GM21786 (cell line): ENCODE measurements at regions not wholly inside any gene's neighbourhood (a gene's known extent, or its start where the extent isn't known, plus 50 kb on each side); places are given as distances from the start of the nearest gene placed in this dataset.
A peak's percentile ranks its signal among the peaks of the same experiment; 100 is the strongest.
"Not testable (repeated sequence)": the region's sequence is repeated elsewhere in the genome, so short reads cannot be mapped to it uniquely, and the experiment has no call there.

Experiments
- ATAC-seq: cut with Tn5 transposase; IDR thresholded peaks from one replicate; pipeline ENCODE4 v1.9.1; 2021; ENCODE audit not compliant: unreplicated experiment

- no peak for ATAC-seq
Measured at GRCh38 chr5:160479220-160479619, 57.6 kb downstream of the PTTG1 start.

GRCh38 chr5:160479926-160480325 is 58.3 kb downstream of the PTTG1 start:
- ATAC-seq, result no peak

DNA sequence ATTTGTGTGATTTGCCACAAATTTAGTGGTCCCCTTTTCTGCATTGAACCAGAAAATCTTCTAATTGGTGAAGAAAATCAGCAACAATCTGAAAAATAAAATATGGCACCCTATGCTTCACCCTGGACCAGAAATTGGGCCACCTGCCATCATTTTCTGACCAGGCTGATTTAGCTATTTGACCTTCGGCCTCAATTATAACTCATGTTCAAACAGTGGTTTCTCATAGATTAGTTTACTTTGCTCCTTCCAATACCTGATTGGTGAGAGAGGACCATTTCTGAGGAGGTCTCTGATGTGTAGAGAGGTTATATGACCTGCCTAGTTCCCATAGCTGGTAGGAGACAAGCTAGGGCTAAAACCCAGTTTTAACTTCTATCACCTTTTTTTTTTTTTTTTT is 59.0 kb downstream of the PTTG1 start:
- ATAC-seq, result no peak

GRCh38 chr5:160484678-160485077 is 63.0 kb downstream of the PTTG1 start:
- ATAC-seq, result no peak

DNA sequence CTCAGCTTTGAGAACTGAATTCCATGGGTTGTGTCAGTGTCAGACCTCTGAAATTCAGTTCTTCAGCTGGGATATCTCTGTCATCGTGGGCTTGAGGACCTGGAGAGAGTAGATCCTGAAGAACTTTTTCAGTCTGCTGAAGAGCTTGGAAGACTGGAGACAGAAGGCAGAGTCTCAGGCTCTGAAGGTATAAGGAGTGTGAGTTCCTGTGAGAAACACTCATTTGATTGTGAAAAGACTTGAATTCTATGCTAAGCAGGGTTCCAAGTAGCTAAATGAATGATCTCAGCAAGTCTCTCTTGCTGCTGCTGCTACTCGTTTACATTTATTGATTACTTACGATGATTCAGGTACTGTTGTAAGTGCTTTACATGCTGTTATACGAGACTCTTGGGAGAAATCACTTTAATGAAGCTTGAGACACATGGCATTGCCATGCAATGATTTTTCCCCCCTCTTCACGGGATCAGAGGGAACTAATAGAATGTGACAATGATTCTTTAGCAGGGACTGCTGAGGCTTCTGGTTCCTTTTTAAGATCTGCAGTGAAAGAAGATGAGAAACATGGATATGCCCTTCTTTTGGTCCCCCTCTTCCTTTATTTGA is 63.8 kb downstream of the PTTG1 start:
- no peak for ATAC-seq

DNA sequence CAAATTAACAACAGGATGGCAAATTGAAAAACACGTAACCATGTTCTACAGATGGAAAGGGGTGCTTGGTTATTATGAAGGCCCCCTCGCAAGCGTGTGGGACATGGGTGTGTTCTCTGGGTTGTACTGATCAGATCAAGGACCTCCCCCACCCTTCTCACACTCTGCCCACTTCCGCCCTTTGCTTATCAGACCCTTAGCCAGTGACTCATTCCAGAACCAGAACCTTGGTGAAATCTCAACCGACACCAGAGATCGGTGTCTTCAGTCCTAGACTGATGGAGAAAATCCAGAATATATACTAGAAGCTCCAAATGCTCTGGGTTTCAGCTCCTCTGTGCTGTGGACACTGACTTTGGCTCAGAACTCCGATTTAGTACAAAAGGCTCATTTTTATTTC is 64.9 kb downstream of the PTTG1 start:
- peak; percentile 30 for ATAC-seq

GRCh38 chr5:160488394-160489325 is 67.0 kb downstream of the PTTG1 start:
- no peak for ATAC-seq

GRCh38 chr5:160491438-160491837 is 69.8 kb downstream of the PTTG1 start:
- no peak for ATAC-seq

DNA sequence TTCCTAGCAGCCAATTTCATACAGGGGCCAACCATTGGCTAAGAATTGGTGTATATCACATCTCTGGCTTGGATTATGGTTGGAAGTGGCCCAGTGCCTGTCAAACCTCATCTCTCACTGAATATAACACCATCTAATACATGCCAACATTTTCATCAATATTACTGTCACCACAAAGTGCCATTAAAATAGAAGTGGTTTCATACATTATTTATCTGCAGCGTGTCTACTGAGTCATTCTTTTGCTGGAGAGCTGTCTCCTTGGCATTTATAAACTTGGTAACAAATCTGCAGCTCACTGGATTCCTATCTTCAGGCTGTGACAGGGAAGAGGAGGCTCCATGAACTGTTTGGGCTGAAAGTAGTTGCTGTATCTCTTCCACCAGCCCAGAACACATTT is 70.9 kb downstream of the PTTG1 start:
- ATAC-seq, result no peak

GRCh38 chr5:160493806-160494338 is 72.2 kb downstream of the PTTG1 start:
- no peak for ATAC-seq

- ATAC-seq, result no peak
Measured at GRCh38 chr5:160494451-160494850, 72.8 kb downstream of the PTTG1 start.

DNA sequence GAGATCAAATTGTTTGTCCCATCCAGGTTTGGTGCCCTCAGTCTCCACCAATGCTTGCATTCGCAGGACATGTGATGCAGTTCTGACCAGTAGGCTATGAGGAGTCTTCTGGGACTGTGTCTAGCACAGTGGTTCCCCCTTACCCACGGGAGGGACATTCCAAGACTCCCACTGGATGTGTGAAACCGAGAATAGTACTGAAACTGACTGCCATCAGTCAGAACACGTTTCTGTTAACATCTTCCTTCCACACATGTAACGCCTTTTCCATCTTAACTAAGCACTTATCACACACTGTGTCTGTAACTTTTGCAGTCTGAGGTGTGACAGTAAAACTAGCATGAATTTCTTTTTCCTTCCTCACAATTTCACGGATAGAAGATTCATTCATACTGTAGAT is 74.7 kb downstream of the PTTG1 start:
- ATAC-seq, result peak; percentile 27

DNA sequence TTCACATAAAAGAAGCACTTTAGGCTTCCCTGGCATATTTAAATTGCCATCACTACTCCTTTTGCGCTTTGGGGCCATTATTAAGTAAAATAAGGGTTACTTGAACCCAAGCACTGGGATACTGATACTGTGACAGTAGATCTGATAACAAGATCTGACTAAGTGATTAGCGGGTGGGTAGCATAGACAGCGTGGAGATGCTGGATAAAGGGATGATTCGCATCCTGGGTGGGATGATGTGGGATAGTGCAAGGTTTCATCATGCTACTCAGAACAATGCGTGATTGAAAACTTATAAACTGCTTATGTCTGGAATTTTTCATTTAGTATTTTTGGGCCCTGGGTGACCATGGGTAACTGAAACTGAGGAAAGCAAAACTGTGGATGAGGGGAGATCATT is 75.1 kb downstream of the PTTG1 start:
- no peak for ATAC-seq

GRCh38 chr5:160497878-160498277 is 76.2 kb downstream of the PTTG1 start:
- ATAC-seq, result no peak

- ATAC-seq, result not testable (repeated sequence)
Measured at GRCh38 chr5:160498441-160499043, 76.9 kb downstream of the PTTG1 start.

DNA sequence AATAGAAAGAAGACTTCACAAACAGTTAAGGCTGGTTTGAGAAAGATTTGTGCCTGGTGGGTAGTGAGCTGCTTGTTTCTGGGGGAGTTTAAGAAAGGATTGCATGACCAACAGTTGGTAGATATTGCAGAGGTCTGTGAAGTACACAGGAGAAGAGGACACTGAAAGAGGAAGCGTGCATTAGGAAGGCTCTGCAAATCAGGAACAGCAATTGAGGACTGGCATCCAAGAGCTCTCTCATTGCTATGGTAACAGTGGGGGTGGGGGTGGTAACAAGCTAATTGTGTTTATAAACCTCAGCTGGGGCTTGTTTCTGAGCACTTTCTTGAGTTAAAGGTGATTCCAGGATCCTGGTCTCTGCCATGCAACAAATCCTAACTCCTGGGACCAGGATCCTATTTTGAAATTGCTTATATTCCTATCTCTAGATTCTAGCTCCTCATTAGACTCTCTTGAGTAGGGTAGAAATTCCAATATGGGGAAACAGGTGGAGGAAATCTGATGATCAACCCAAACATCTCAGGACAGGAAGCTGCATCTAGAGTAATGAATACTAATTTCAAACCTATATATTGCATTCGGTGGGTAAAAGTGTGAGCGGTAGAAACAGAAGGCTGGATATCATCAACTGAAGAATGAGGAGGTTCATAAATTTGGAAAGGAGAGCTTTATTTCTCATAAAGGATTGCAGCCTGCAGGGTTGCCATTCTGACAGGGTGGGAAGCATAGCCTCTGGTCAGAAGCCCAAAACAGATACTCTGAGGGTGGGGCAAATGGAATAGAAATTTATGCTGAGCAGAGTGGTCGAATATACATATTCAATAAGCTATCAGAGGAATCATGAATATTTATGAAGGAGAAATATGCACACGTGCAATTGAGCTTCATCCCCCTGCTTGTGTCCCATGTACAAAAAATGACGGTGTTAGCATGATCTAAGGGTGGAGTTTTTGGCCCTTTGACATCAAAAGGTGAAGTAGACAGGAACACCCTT is 79.4 kb downstream of the PTTG1 start:
- ATAC-seq, result peak; percentile 54

DNA sequence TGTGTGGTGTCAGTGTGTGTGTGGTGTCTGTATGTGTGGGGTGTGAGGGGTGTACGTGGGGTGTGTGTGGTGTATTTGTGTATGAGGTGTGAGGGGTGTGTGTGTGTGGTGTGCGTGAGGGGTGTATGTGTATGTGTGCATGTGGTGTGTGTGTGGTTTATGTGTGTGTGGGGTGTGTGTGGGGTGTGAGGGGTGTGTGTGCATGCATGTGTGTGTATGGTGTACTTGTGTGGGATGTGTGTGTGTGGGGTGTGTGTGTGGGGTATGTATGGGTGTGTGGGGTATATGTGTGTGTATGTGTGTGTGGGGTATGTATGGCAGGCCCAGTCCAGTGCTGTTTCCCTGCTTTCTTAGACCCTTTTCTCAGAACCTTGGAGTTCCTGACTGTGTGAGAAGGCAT is 83.3 kb downstream of the PTTG1 start:
- no peak for ATAC-seq

DNA sequence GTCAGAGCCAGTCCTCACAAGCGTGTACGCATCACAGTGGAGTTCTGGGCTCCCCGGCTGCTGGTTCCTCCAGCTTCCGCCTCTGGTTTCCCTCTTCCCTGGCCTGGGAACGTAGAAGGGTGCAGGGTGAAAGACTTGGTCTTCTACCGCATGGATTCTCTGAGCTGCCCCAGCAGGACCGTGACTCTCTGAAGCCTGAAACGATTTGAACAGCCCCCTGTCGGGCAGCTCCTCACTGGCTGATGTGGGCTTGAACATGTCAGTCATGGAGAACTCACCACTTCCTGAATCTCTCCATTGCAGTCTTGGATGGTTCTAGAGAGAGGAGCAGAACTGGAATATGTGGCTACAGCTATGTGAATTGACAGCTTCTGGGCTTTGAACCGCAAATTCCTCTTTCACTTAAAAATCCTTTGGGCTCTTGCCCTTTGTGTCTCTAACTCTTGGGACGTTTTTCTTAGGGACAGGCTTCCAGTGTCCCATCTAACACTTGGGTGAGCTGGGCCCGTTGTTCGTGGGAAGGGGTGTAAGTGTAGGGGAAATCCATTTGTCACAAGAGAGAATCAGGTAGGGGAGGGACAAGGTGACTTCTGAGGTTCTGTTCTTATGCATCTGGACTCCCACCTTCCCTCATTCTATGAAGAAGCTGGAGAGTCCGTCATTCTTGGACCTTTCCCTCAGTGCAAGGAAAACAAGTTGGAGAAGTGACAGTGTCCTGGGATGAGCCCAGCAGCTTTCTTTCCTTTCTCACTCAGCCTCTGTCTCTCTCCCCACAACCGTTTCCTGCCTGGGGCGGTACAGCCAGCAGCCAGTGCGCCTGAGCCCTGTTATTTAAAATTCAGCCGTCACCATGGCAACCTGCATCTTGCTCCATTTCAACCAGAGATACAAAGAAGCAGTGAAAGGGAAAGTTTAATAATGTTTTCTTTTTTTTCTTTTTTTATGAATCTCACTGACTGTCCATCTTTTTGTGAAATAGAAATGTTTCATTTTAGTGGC is 84.7 kb downstream of the PTTG1 start:
- peak; percentile 79 for ATAC-seq

DNA sequence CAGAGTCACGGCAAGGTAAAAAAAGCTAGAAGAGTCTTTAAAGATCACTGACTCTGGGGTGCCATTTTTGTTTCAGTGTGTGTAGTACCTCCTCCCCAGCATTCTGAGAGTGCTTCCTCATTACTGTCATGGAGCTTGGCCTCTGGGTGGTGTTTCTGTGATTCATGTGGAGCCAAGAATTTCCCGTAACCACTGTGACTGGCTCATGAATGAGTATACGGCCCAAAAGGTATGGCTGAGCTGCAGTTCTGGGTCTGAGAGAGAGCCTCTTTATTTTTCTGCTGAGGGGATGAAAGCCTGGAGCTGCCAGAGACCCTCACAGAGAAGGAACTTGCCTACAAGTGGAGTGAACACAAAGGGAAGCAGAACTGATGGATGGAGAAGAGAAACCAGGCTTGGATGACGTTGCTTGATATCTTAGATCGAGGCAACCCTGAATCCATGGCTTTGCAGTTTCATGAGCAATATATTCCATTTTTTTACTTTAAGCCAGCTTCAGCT is 85.6 kb downstream of the PTTG1 start:
- ATAC-seq, result peak; percentile 21
